Testis (tissue), 2 donors: ENCODE measurements at regions not wholly inside any gene's neighbourhood (a gene's known extent, or its start where the extent isn't known, plus 50 kb on each side); places are given as distances from the start of the nearest gene placed in this dataset.

ENCODE experiments used
- DNase-seq: peaks from one replicate; pipeline ENCODE4 v3.0.0-alpha.2; 2019
- H3K27ac ChIP-seq, 2 donors: fragments of 200-600 bp; sonication (generic); one replicate each; pipeline ENCODE4 v1.5.1; 2019
- H3K27me3 ChIP-seq: fragments of 200-600 bp; sonication (generic); one replicate; pipeline ENCODE4 v1.5.1; 2019
- H3K36me3 ChIP-seq: fragments of 200-600 bp; sonication (generic); one replicate; pipeline ENCODE4 v1.5.1; 2017; ENCODE audit warnings: low read depth; ENCODE audit errors: missing control alignments
- H3K4me1 ChIP-seq: fragments of 200-600 bp; sonication (generic); one replicate; pipeline ENCODE4 v1.5.1; 2019
- H3K4me3 ChIP-seq, 2 donors: fragments of 200-600 bp; sonication (generic); one replicate each; pipeline ENCODE4 v1.5.1; 2017 to 2019
- H3K9me3 ChIP-seq: fragments of 200-600 bp; sonication (generic); one replicate; pipeline ENCODE4 v1.5.1; 2017
- POLR2A ChIP-seq: fragments of 450-650 bp; IDR thresholded peaks from one replicate; pipeline ENCODE4 v1.6.1; 2017; ENCODE audit warnings: antibody characterized with exemption, mild to moderate bottlenecking, moderate library complexity
- WGBS, 2 donors: methylation state at CpG; one replicate each; pipeline ENCODE4 v1.1.5; 2018; 5-methylcytosine and 5-hydroxymethylcytosine counted together
- intact Hi-C: fragments of 100-400 bp; cut with DNase I; formaldehyde crosslinking; loops from one replicate; pipeline ENCODE4 v1.15.1; 2023; ENCODE audit warnings: low total_unique reads
- TF ChIP-seq, protein P1 (sequence below), 3 experiments: fragments of 450-650 bp in 2 of 3; fragments of 200-600 bp in 1 of 3; sonication (generic) in 1 of 3; IDR thresholded peaks; one replicate each; pipeline ENCODE4 v1.5.1; 2016 to 2019; ENCODE audit warnings: antibody characterized with exemption in 3 of 3, mild to moderate bottlenecking in 2 of 3, moderate library complexity in 1 of 3

DNA sequence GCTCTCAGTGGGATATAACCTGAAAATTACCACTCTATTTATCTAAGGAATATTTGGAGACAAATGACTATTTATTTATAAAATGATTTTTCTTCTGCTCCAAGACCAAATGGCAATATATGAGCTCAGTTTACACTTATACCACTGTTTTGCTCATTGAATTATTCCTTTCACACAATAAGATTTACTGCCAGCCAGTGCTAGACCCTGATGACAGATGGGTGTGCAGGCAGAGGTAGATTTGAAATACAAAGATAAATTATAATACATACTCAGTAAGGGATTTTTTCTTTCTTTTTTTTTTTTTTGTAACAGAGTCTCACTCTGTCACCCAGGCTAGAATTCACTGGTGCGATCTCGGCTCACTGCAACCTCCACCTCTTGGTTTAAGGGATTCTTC, 980.3 kb downstream of the EPHA3 start:
- H3K27me3 ChIP-seq: no peaks in the 10 kb centered on the region
- no peak for DNase-seq
- H3K27ac ChIP-seq: no peak overlapping the region
- intact Hi-C loops: no loop called here
- no peaks in the 10 kb centered on the region for H3K36me3 ChIP-seq
- no peak overlapping the region for H3K4me3 ChIP-seq
- TF ChIP-seq, protein P1, sequence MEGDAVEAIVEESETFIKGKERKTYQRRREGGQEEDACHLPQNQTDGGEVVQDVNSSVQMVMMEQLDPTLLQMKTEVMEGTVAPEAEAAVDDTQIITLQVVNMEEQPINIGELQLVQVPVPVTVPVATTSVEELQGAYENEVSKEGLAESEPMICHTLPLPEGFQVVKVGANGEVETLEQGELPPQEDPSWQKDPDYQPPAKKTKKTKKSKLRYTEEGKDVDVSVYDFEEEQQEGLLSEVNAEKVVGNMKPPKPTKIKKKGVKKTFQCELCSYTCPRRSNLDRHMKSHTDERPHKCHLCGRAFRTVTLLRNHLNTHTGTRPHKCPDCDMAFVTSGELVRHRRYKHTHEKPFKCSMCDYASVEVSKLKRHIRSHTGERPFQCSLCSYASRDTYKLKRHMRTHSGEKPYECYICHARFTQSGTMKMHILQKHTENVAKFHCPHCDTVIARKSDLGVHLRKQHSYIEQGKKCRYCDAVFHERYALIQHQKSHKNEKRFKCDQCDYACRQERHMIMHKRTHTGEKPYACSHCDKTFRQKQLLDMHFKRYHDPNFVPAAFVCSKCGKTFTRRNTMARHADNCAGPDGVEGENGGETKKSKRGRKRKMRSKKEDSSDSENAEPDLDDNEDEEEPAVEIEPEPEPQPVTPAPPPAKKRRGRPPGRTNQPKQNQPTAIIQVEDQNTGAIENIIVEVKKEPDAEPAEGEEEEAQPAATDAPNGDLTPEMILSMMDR (IDR thresholded peaks at IDR 0.05): no peak
- no peak for TF ChIP-seq POLR2A
- no peaks in the 10 kb centered on the region for H3K4me1 ChIP-seq
- WGBS, 2 donors: 85 to 92% methylated on average over 2 of the region's 2 CpGs
- H3K9me3 ChIP-seq: no peaks in the 10 kb centered on the region

DNA sequence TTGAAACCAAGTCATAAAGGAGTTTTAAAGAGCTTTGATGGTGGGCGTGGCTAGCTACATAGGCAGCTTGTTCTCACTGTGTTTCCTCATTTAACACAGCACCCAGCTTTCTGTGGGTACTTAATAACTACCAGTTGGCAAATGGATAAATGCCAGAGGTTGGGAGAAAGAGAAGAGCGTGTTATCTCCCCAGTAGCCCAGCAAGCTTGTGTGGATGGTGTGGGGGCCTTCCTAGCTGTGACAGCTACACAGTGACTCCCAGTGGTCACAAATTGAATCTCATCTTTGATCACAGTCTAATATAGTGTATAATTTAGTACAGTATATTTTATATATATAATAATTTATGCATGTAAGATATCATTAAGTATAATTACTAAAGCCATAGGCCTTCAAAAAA, 984.1 kb downstream of the EPHA3 start:
- no peaks in the 10 kb centered on the region for H3K9me3 ChIP-seq
- TF ChIP-seq POLR2A: no peak
- TF ChIP-seq, protein P1 (IDR thresholded peaks at IDR 0.05): peak in 2 of 3 experiments; percentile 19 to 42
- WGBS, 2 donors: 39 to 59% methylated on average over 2 of the region's 2 CpGs
- intact Hi-C loops: no loop called here
- DNase-seq: peak; percentile 29
- H3K4me3 ChIP-seq: no peak overlapping the region
- no peak overlapping the region for H3K27ac ChIP-seq
- no peaks in the 10 kb centered on the region for H3K36me3 ChIP-seq
- H3K4me1 ChIP-seq: no peaks in the 10 kb centered on the region
- H3K27me3 ChIP-seq: no peaks in the 10 kb centered on the region

DNA sequence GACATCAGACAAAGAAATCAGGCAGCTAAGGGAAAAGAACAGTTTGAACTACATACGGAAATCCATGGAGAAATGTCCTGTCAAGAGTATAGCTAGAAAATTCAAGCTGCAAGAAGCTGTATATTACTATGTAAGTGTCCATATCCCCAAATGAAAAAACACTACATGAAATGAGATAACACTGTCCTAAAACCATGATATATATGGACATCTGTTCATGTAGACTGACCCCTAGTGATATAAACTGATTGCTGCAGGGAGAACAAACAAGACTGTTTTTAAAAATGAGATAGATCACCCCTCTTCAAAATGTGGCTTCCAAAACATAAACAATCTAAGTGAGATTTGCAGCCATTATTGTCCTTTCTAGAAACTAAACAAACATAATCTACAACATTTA, 985.6 kb downstream of the EPHA3 start:
- no peak for DNase-seq
- no peak for TF ChIP-seq POLR2A
- TF ChIP-seq, protein P1 (IDR thresholded peaks at IDR 0.05): peak in 2 of 3 experiments; percentile 31 to 43
- no peaks in the 10 kb centered on the region for H3K27me3 ChIP-seq
- no peak overlapping the region for H3K27ac ChIP-seq
- no peaks in the 10 kb centered on the region for H3K9me3 ChIP-seq
- H3K4me1 ChIP-seq: no peaks in the 10 kb centered on the region
- no peak overlapping the region for H3K4me3 ChIP-seq
- no peaks in the 10 kb centered on the region for H3K36me3 ChIP-seq
- intact Hi-C loops: no loop called here
- 56 to 70% methylated on average over 1 of the region's 1 CpG for WGBS, 2 donors

DNA sequence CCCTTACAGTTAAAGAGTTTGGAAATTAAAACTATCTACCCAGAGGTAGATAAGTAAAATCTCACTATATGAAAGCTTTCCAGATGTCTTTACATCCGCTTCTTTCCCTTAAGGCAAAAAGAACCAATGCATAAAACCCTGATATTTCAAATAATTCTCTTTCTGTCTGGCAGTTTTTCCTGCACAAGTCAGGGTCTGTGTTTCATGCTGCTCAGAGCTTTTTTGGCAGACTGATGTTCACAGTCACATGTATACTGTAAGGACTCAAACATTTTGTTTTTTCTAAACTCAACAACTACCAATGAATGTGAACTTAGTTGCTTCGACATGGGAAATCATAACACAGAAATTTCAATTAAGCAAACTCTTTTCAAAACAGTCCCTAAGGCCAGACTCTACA, 988.4 kb downstream of the EPHA3 start:
- TF ChIP-seq, protein P1 (IDR thresholded peaks at IDR 0.05): no peak
- TF ChIP-seq POLR2A: no peak
- 86% methylated on average over 2 of the region's 2 CpGs for WGBS, 2 donors

DNA sequence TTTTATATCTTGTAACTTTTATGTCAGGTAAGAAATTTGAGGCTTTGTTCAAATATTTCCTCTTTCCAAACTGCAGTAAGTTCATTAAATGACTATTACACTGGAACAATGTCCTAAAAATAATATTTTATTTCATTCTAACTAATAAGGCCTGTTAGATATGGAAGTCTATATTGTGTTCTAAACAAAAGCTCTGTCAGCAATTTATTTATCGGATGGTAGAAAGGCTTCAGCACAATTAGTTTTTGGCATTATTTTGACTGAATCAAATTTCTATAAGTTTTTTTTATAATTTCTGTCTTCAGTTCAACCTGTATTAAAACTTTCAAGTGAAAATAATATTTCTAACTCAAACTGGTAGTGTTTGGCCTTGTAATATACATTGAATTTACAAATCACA, 992.1 kb downstream of the EPHA3 start:
- H3K27ac ChIP-seq: no peak overlapping the region
- H3K4me3 ChIP-seq: no peak overlapping the region
- WGBS, 2 donors: 78 to 92% methylated on average over 1 of the region's 1 CpG
- no peaks in the 10 kb centered on the region for H3K4me1 ChIP-seq
- no peak for TF ChIP-seq POLR2A
- TF ChIP-seq, protein P1 (IDR thresholded peaks at IDR 0.05): no peak
- H3K36me3 ChIP-seq: no peaks in the 10 kb centered on the region
- intact Hi-C loops: no loop called here
- H3K9me3 ChIP-seq: no peaks in the 10 kb centered on the region
- no peak for DNase-seq
- H3K27me3 ChIP-seq: no peaks in the 10 kb centered on the region

More for the DNA sequence above, 988.4 kb downstream of the EPHA3 start:
- intact Hi-C loops: no loop called here
- Histone ChIP-seq H3K27me3 (no peaks in the 10 kb centered on the region), H3K4me3 (no peak overlapping the region), H3K9me3 (no peaks in the 10 kb centered on the region), H3K27ac (no peak overlapping the region), H3K4me1 (no peaks in the 10 kb centered on the region), H3K36me3 (no peaks in the 10 kb centered on the region)
- DNase-seq: no peak
